ENCODE measurements at regions not wholly inside any gene's neighbourhood (a gene's known extent, or its start where the extent isn't known, plus 50 kb on each side); places are given as distances from the start of the nearest gene placed in this dataset.

DNA sequence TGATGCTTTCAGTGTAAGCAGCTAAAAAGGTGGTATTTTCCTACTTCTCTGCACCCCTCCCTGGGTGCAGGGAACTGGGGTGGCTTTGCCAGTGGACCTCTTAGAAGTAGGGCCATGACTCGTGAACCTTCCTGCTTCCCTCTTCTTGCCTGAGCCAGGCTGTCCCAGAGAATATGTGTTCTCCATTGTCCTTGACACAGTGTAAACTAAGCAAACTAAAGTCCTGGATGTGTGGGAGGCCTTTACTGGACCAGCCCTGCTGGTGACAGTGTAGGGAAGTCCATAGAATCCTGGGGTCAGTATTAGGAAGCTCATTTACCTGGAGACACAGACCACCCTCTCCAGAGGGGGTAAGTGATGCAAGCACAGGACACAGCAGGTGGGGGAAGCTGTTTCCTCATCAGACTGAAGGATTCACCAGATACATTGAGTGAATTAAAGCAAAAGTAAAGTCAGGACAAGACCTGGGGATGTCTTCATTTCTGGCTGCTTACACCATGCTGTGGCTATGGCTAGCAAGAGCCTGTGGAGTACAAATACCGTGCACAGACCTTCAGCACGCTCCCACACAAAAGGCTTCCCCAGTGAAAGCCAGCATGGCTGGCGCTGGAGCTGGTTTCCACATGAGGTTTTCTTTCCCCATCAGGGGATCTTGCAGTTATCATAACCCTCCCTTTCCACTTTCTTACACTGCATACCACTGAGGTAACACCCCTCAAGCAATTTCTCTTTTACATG is 64.8 kb upstream of the LPP start:
- no peak for TF ChIP-seq CTCF (IDR thresholded peaks at IDR 0.05; ENCODE audit: unreplicated experiment in 3 of 3)
- H3K9me3 Mint-ChIP-seq, result no peaks in the 10 kb centered on the region
- H3K4me1 Mint-ChIP-seq, result no peaks in the 10 kb centered on the region
- H3K27me3 Mint-ChIP-seq (ENCODE audit: low read depth), result peaks cover 39% of the 10 kb centered on the region
- no peak overlapping the region for H3K4me3 Mint-ChIP-seq
- H3K27ac Mint-ChIP-seq, result no peak overlapping the region
- no peaks in the 10 kb centered on the region for H3K36me3 Mint-ChIP-seq (ENCODE audit: low read depth)

DNA sequence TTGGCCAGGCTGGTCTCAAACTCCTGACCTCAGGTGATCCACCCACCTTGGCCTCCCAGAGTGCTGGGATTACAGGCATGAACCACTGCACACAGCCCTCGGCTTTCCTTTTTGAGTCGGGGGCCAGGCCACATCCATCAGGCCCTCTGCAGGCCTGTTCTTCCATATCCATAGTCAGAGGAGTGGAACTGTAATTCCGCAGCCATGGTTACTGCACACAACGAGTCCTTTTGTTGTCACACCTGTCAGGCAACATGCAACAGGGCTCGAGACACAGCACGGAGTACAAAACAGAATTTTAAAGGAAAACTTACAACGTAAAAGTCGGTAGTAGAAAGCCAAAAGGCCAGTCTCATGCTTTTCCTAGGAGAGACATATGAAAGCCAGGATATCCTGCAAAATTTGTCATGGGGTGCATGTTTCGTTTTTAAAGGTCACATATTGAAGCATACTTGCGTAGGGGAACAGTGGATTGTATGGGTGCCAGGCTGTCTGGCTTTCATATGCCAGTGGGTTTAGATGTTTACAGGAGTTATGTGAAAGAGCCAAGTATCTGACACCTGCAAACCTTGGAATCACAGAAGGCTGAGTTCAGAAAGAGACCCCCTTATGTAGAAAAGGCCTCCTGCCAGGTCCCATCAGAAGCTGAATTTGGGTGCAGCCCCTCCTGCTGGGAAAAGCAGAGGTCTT is 63.2 kb upstream of the LPP start:
- H3K4me3 Mint-ChIP-seq, result no peak overlapping the region
- no peaks in the 10 kb centered on the region for H3K36me3 Mint-ChIP-seq (ENCODE audit: low read depth)
- no peaks in the 10 kb centered on the region for H3K4me1 Mint-ChIP-seq
- H3K27me3 Mint-ChIP-seq (ENCODE audit: low read depth), result peaks cover 42% of the 10 kb centered on the region
- H3K27ac Mint-ChIP-seq, result no peak overlapping the region
- no peak for TF ChIP-seq CTCF (IDR thresholded peaks at IDR 0.05; ENCODE audit: unreplicated experiment in 3 of 3)
- no peaks in the 10 kb centered on the region for H3K9me3 Mint-ChIP-seq

- Mint-ChIP-seq H3K27me3 (ENCODE audit: low read depth) (peaks cover 38% of the 10 kb centered on the region), H3K9me3 (no peaks in the 10 kb centered on the region), H3K4me3 (no peak overlapping the region), H3K27ac (no peak overlapping the region), H3K4me1 (no peaks in the 10 kb centered on the region), H3K36me3 (ENCODE audit: low read depth) (no peaks in the 10 kb centered on the region)
- no peak for TF ChIP-seq CTCF (IDR thresholded peaks at IDR 0.05; ENCODE audit: unreplicated experiment in 3 of 3)
Observed at GRCh38 chr3:188091746-188092145, 62.2 kb upstream of the LPP start.

DNA sequence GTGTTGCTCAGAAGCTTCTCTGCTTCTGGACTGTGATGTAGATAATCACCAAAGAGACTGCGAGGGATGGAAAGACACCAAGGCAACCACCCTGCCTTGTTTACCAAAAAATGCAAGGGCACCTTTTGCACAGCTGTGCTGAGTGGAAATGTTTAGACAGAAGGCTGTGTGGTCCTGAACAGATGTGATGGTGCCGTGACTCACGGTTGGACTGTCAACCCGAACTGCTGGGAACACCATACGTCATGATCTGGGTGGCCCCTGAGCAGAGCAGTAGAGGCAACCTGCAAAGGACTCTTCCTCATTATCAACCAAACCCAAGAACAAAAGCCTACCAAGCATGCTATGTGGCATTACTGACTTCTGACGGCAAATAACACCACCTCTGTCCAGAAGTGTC is 61.3 kb upstream of the LPP start:
- Mint-ChIP-seq H3K4me3 (no peak overlapping the region), H3K27me3 (ENCODE audit: low read depth) (peaks cover 33% of the 10 kb centered on the region), H3K9me3 (no peaks in the 10 kb centered on the region), H3K27ac (no peak overlapping the region), H3K4me1 (no peaks in the 10 kb centered on the region), H3K36me3 (ENCODE audit: low read depth) (no peaks in the 10 kb centered on the region)
- no peak for TF ChIP-seq CTCF (IDR thresholded peaks at IDR 0.05; ENCODE audit: unreplicated experiment in 3 of 3)

- Mint-ChIP-seq H3K9me3 (peaks cover 7% of the 10 kb centered on the region), H3K27ac (no peak overlapping the region), H3K4me1 (no peaks in the 10 kb centered on the region), H3K36me3 (ENCODE audit: low read depth) (no peaks in the 10 kb centered on the region), H3K27me3 (ENCODE audit: low read depth) (peaks cover 44% of the 10 kb centered on the region), H3K4me3 (no peak overlapping the region)
- no peak for TF ChIP-seq CTCF (IDR thresholded peaks at IDR 0.05; ENCODE audit: unreplicated experiment in 3 of 3)
Observed at GRCh38 chr3:188095431-188095830, 58.5 kb upstream of the LPP start.

DNA sequence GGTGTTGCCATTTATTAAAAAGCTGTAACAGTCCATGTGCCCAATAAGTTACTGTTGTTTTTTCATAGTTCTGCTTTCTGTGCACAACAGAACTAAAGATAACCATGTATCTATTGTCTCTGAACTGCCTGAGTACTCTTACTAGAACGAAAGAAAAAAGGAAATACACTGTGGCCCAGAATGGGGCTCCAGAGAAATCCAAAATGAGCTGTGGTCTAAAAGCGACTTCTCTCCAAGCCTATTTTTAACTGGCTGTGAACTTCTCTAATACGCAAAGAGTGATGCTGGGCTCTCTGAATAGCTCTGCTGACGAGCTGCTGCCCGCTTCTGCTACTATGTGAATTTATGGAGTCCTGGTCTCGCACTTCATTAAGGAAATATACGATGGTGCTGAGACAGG is 56.2 kb upstream of the LPP start:
- Mint-ChIP-seq H3K36me3 (ENCODE audit: low read depth) (no peaks in the 10 kb centered on the region), H3K4me1 (no peaks in the 10 kb centered on the region), H3K4me3 (no peak overlapping the region), H3K27ac (no peak overlapping the region), H3K27me3 (ENCODE audit: low read depth) (peaks cover 41% of the 10 kb centered on the region), H3K9me3 (peaks cover 9% of the 10 kb centered on the region)
- no peak for TF ChIP-seq CTCF (IDR thresholded peaks at IDR 0.05; ENCODE audit: unreplicated experiment in 3 of 3)

All from nephron (organoid).